GM18505 (cell line): ENCODE measurements at regions not wholly inside any gene's neighbourhood (a gene's known extent, or its start where the extent isn't known, plus 50 kb on each side); places are given as distances from the start of the nearest gene placed in this dataset.
"Not testable (repeated sequence)": the region's sequence is repeated elsewhere in the genome, so short reads cannot be mapped to it uniquely, and the experiment has no call there.

Experiments used
- ATAC-seq: cut with Tn5 transposase; IDR thresholded peaks from one replicate; pipeline ENCODE4 v1.9.1; 2021; ENCODE audit not compliant: unreplicated experiment
- POLR2A ChIP-seq: IDR thresholded peaks from 4 replicates; pipeline ENCODE4 v1.6.1; 2011; ENCODE audit warnings: borderline replicate concordance; ENCODE audit not compliant: insufficient read depth, insufficient read length; ENCODE audit errors: extremely low read depth

- no peak for TF ChIP-seq POLR2A
- ATAC-seq: no peak
These were observed 242.4 kb upstream of the KIAA1217 start for GRCh38 chr10:23966504-23967051.

- no peak for TF ChIP-seq POLR2A
- ATAC-seq: no peak
These were observed 240.6 kb upstream of the KIAA1217 start for GRCh38 chr10:23968301-23968700.

- no peak for ATAC-seq
- no peak for TF ChIP-seq POLR2A
These were observed 234.1 kb upstream of the KIAA1217 start for GRCh38 chr10:23974746-23975272.

- no peak for TF ChIP-seq POLR2A
- no peak for ATAC-seq
These were observed 233.5 kb upstream of the KIAA1217 start for GRCh38 chr10:23975431-23975830.

GRCh38 chr10:23976275-23976674 lies 232.7 kb upstream of the KIAA1217 start:
- ATAC-seq: no peak
- TF ChIP-seq POLR2A: no peak

GRCh38 chr10:23978317-23978716 lies 230.6 kb upstream of the KIAA1217 start:
- no peak for ATAC-seq
- no peak for TF ChIP-seq POLR2A

GRCh38 chr10:23980094-23980493 lies 228.8 kb upstream of the KIAA1217 start:
- no peak for TF ChIP-seq POLR2A
- no peak for ATAC-seq

GRCh38 chr10:23981520-23982309 lies 227.2 kb upstream of the KIAA1217 start:
- ATAC-seq: no peak

GRCh38 chr10:23984405-23984804 lies 224.5 kb upstream of the KIAA1217 start:
- ATAC-seq: not testable (repeated sequence)

More at GRCh38 chr10:23981520-23982309, 227.2 kb upstream of the KIAA1217 start:
- TF ChIP-seq POLR2A: no peak

- no peak for ATAC-seq
- TF ChIP-seq POLR2A: no peak
These were observed 220.9 kb upstream of the KIAA1217 start for GRCh38 chr10:23988006-23988405.

- no peak for ATAC-seq
- TF ChIP-seq POLR2A: no peak
These were observed 214.4 kb upstream of the KIAA1217 start for GRCh38 chr10:23994459-23995046.

- no peak for ATAC-seq
- no peak for TF ChIP-seq POLR2A
These were observed 209.5 kb upstream of the KIAA1217 start for GRCh38 chr10:23999445-23999844.

GRCh38 chr10:24000271-24000813 lies 208.6 kb upstream of the KIAA1217 start:
- TF ChIP-seq POLR2A: no peak
- no peak for ATAC-seq

GRCh38 chr10:24006741-24007140 lies 202.2 kb upstream of the KIAA1217 start:
- ATAC-seq: no peak
- TF ChIP-seq POLR2A: no peak
